Spleen (tissue), 7 donors: ENCODE measurements at regions not wholly inside any gene's neighbourhood (a gene's known extent, or its start where the extent isn't known, plus 50 kb on each side); places are given as distances from the start of the nearest gene placed in this dataset.

Source experiments
- CTCF ChIP-seq, 11 experiments: fragments of 200-600 bp in 7 of 11; fragments of 450-650 bp in 4 of 11; sonication (generic) in 4 of 11; IDR thresholded peaks in 8 of 11; conservative IDR thresholded peaks in 3 of 11; 1 replicate in 7 of 11; 2 replicates in 4 of 11; pipeline versions ENCODE4 v1.4.0 to v1.8.0; 2016 to 2021; ENCODE audit warnings: antibody characterized with exemption in 11 of 11, inconsistent platforms in 4 of 11, mild to moderate bottlenecking in 1 of 11
- POLR2A ChIP-seq, 3 donors: fragments of 450-650 bp; IDR thresholded peaks; one replicate each; pipeline ENCODE4 v1.5.1; 2017; ENCODE audit warnings: antibody characterized with exemption in 3 of 3, mild to moderate bottlenecking in 1 of 3
- POLR2AphosphoS5 ChIP-seq, 3 donors: sonication (generic); formaldehyde crosslinking; IDR thresholded peaks; one replicate each; pipeline ENCODE4 v1.5.1; 2017; ENCODE audit warnings: antibody characterized with exemption in 3 of 3
- donor health status: DM: no; HTN: no; CAD: no; lungs with moderate emphysema.
- donor health status: DM: no; HTN: no; CAD: no.
- donor health status: DM: no; HTN: no; CAD: no.

GRCh38 chr13:105153611-105154010 lies 1381.9 kb downstream of the EFNB2 start:
- TF ChIP-seq CTCF (IDR thresholded peaks at IDR 0.05 in 8 of 11, conservative IDR thresholded peaks at IDR 0.05 in 3 of 11) = no peak
- TF ChIP-seq POLR2AphosphoS5 (IDR thresholded peaks at IDR 0.05) = no peak
- no peak for TF ChIP-seq POLR2A (IDR thresholded peaks at IDR 0.05)
